SK-N-SH treated with all-trans-retinoic acid at 6 μM for 48 hours (cell line): ENCODE measurements at regions not wholly inside any gene's neighbourhood (a gene's known extent, or its start where the extent isn't known, plus 50 kb on each side); places are given as distances from the start of the nearest gene placed in this dataset.

Experiments
- ATAC-seq: fragments of 200-7000 bp; cut with Tn5 transposase; 3 replicates; pipeline ENCODE4 v1.9.1; 2020; ENCODE audit warnings: mild to moderate bottlenecking, moderate library complexity
- ARNTL ChIP-seq: fragments of 450-650 bp; formaldehyde crosslinking; IDR thresholded peaks from 2 replicates; pipeline ENCODE4 v1.5.0; 2020; ENCODE audit warnings: low read depth, mild to moderate bottlenecking, moderate library complexity, borderline replicate concordance
- BACH2 ChIP-seq: fragments of 250-450 bp; sonication (Bioruptor Pico); IDR thresholded peaks from 2 replicates; pipeline ENCODE4 v1.9.0; 2021; ENCODE audit warnings: mild to moderate bottlenecking, borderline replicate concordance
- CREB5 ChIP-seq: fragments of 250-450 bp; sonication (Bioruptor Pico); IDR thresholded peaks from 2 replicates; pipeline ENCODE4 v1.5.1; 2020; ENCODE audit warnings: low read depth, mild to moderate bottlenecking, moderate library complexity
- CSRNP3 ChIP-seq: fragments of 250-450 bp; sonication (Bioruptor Pico); IDR thresholded peaks from 2 replicates; pipeline ENCODE4 v1.5.1; 2021; ENCODE audit warnings: mild to moderate bottlenecking, moderate library complexity
- ESRRG ChIP-seq: fragments of 250-450 bp; sonication (Bioruptor Pico); IDR thresholded peaks from 2 replicates; pipeline ENCODE4 v1.6.1; 2021; ENCODE audit warnings: mild to moderate bottlenecking
- GLIS3 ChIP-seq: fragments of 250-450 bp; sonication (Bioruptor Pico); IDR thresholded peaks from 2 replicates; pipeline ENCODE4 v1.5.0; 2020; ENCODE audit warnings: mild to moderate bottlenecking, moderate library complexity
- ISL1 ChIP-seq: fragments of 250-450 bp; sonication (Bioruptor Pico); IDR thresholded peaks from 2 replicates; pipeline ENCODE4 v2.1.2; 2022; ENCODE audit warnings: mild to moderate bottlenecking, moderate library complexity
- POU6F1 ChIP-seq: fragments of 250-450 bp; sonication (Bioruptor Pico); IDR thresholded peaks from 2 replicates; pipeline ENCODE4 v1.8.0; 2021; ENCODE audit warnings: low read depth, mild to moderate bottlenecking, moderate library complexity, borderline replicate concordance
- PPARA ChIP-seq: fragments of 250-450 bp; sonication (Bioruptor Pico); IDR thresholded peaks from 2 replicates; pipeline ENCODE4 v1.5.0; 2020; ENCODE audit warnings: mild to moderate bottlenecking, borderline replicate concordance
- RARB ChIP-seq: fragments of 250-450 bp; sonication (Bioruptor Pico); IDR thresholded peaks from 2 replicates; pipeline ENCODE4 v1.8.0; 2021; ENCODE audit warnings: mild to moderate bottlenecking, moderate library complexity
- SNAI2 ChIP-seq: fragments of 250-450 bp; sonication (Bioruptor Pico); IDR thresholded peaks from 2 replicates; pipeline ENCODE4 v1.5.0; 2020; ENCODE audit warnings: mild to moderate bottlenecking, moderate library complexity
- TCF4 ChIP-seq: fragments of 250-450 bp; sonication (Bioruptor Pico); IDR thresholded peaks from 2 replicates; pipeline ENCODE4 v1.8.0; 2021; ENCODE audit warnings: mild to moderate bottlenecking, moderate library complexity, borderline replicate concordance
- TOX ChIP-seq: fragments of 250-450 bp; sonication (Bioruptor Pico); IDR thresholded peaks from 2 replicates; pipeline ENCODE4 v1.8.0; 2021; ENCODE audit warnings: mild to moderate bottlenecking, moderate library complexity, borderline replicate concordance
- ZC3H10 ChIP-seq: fragments of 250-450 bp; sonication (Bioruptor Pico); IDR thresholded peaks from 2 replicates; pipeline ENCODE4 v1.5.1; 2021; ENCODE audit warnings: mild to moderate bottlenecking, moderate library complexity
- ZFP3 ChIP-seq: fragments of 250-450 bp; sonication (Bioruptor Pico); IDR thresholded peaks from 2 replicates; pipeline ENCODE4 v1.5.0; 2020; ENCODE audit warnings: mild to moderate bottlenecking, moderate library complexity
- ZNF565 ChIP-seq: fragments of 450-650 bp; formaldehyde crosslinking; conservative IDR thresholded peaks from 2 replicates; pipeline ENCODE4 v1.5.0; 2020; ENCODE audit warnings: low read depth, mild to moderate bottlenecking, moderate library complexity
- ZNF70 ChIP-seq: fragments of 450-650 bp; formaldehyde crosslinking; IDR thresholded peaks from 2 replicates; pipeline ENCODE4 v1.5.0; 2020; ENCODE audit warnings: mild to moderate bottlenecking, moderate library complexity
- ZNF8 ChIP-seq: fragments of 450-650 bp; formaldehyde crosslinking; IDR thresholded peaks from 2 replicates; pipeline ENCODE4 v1.5.0; 2020; ENCODE audit warnings: mild to moderate bottlenecking, moderate library complexity
- TF ChIP-seq, protein P1 (sequence below): fragments of 250-450 bp; sonication (Bioruptor Pico); IDR thresholded peaks from 2 replicates; pipeline ENCODE4 v1.5.0; 2020; ENCODE audit warnings: mild to moderate bottlenecking, moderate library complexity
- TF ChIP-seq, protein P2 (sequence below): fragments of 250-450 bp; sonication (Bioruptor Pico); IDR thresholded peaks from 2 replicates; pipeline ENCODE4 v1.8.0; 2020; ENCODE audit warnings: mild to moderate bottlenecking, moderate library complexity, borderline replicate concordance

DNA sequence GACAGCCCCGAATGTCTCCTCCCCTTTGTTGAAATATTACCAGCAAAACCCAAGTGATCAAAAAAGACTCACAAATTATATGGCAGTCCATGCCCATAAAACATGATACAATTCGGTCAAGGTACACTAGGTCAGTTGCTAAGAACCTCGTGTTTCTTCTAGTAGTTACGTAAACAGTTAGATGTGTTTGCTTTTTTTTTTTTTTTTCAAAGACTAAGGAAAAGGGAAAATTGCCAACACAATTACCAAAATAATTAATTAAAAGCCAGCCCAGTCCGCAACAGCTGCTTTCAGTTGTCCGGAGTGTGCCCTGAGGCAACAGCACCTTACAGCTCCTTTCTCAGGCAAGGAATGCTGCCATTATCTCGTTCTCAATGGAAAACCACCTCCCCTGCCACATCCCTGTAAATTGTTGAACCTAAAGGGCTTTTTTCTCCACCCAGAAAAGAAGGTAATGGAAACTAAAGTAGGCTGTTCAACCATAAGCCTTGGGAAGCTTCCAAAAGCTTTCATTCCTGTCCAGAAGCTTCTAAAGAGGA, 129.2 kb upstream of the TSC22D2 start:
- TF ChIP-seq RARB (no peak), ZNF8 (CRISPR knock-in tag) (no peak)
- TF ChIP-seq, all 23 proteins: peak for 0
- no peak for ATAC-seq

DNA sequence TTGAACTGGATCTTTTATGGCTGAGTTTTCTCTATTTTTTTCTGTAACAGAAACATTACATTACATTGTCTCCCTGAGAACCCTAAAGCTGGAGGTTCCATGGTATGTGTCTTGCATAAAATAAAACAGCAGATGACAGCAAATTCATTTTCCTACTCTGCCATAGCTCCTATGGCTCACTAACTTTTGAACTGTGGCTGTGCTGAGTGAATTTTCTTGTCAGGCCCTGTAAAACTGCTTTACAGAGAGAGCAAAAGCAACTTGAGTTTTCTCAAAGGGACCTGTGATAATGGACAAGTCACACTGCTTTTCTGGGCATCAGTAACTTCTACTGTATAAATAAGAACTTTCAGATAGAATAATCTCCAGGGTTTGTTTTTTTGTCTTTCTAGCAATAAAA, 129.9 kb upstream of the TSC22D2 start:
- no peak for ATAC-seq
- TF ChIP-seq ISL1 (CRISPR knock-in tag): no peak
- no peak for TF ChIP-seq TOX
- TF ChIP-seq CREB5: no peak
- TF ChIP-seq PPARA (CRISPR knock-in tag): no peak
- TF ChIP-seq, protein P1, sequence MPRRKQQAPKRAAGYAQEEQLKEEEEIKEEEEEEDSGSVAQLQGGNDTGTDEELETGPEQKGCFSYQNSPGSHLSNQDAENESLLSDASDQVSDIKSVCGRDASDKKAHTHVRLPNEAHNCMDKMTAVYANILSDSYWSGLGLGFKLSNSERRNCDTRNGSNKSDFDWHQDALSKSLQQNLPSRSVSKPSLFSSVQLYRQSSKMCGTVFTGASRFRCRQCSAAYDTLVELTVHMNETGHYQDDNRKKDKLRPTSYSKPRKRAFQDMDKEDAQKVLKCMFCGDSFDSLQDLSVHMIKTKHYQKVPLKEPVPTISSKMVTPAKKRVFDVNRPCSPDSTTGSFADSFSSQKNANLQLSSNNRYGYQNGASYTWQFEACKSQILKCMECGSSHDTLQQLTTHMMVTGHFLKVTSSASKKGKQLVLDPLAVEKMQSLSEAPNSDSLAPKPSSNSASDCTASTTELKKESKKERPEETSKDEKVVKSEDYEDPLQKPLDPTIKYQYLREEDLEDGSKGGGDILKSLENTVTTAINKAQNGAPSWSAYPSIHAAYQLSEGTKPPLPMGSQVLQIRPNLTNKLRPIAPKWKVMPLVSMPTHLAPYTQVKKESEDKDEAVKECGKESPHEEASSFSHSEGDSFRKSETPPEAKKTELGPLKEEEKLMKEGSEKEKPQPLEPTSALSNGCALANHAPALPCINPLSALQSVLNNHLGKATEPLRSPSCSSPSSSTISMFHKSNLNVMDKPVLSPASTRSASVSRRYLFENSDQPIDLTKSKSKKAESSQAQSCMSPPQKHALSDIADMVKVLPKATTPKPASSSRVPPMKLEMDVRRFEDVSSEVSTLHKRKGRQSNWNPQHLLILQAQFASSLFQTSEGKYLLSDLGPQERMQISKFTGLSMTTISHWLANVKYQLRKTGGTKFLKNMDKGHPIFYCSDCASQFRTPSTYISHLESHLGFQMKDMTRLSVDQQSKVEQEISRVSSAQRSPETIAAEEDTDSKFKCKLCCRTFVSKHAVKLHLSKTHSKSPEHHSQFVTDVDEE (CRISPR knock-in tag): no peak
- TF ChIP-seq POU6F1 (CRISPR knock-in tag): no peak
- no peak for TF ChIP-seq ZNF8 (CRISPR knock-in tag)
- no peak for TF ChIP-seq ZC3H10 (CRISPR knock-in tag)
- TF ChIP-seq ARNTL (CRISPR knock-in tag): no peak

- TF ChIP-seq RARB (no peak), ZNF565 (no peak)
- TF ChIP-seq, protein P2, sequence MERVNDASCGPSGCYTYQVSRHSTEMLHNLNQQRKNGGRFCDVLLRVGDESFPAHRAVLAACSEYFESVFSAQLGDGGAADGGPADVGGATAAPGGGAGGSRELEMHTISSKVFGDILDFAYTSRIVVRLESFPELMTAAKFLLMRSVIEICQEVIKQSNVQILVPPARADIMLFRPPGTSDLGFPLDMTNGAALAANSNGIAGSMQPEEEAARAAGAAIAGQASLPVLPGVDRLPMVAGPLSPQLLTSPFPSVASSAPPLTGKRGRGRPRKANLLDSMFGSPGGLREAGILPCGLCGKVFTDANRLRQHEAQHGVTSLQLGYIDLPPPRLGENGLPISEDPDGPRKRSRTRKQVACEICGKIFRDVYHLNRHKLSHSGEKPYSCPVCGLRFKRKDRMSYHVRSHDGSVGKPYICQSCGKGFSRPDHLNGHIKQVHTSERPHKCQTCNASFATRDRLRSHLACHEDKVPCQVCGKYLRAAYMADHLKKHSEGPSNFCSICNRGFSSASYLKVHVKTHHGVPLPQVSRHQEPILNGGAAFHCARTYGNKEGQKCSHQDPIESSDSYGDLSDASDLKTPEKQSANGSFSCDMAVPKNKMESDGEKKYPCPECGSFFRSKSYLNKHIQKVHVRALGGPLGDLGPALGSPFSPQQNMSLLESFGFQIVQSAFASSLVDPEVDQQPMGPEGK (CRISPR knock-in tag): no peak
- ATAC-seq: no peak
Measured at GRCh38 chr3:150277444-150277843, 130.7 kb upstream of the TSC22D2 start.

- ATAC-seq: no peak
- TF ChIP-seq TOX (no peak), TCF4 (no peak)
Measured at GRCh38 chr3:150275941-150276340, 132.2 kb upstream of the TSC22D2 start.

DNA sequence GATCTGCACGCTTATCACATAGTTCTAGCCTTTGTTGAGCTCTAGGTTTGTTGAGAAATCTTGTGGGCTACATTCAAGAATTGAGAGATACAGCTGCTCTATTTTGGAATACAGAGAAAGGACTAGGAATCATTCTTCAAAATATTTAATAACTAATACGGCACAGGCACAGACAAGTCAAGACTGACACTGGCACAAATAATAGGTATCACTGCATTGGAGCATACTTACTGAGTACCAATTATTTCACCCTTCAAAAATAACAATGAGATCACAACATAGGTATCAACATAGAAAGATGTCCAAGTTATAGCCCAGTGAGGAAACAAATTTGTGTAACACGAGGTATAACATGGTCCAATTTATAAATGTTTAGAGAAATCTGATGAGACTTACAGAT, 133.7 kb upstream of the TSC22D2 start:
- no peak for TF ChIP-seq SNAI2 (CRISPR knock-in tag)
- TF ChIP-seq ISL1 (CRISPR knock-in tag): no peak
- no peak for ATAC-seq

DNA sequence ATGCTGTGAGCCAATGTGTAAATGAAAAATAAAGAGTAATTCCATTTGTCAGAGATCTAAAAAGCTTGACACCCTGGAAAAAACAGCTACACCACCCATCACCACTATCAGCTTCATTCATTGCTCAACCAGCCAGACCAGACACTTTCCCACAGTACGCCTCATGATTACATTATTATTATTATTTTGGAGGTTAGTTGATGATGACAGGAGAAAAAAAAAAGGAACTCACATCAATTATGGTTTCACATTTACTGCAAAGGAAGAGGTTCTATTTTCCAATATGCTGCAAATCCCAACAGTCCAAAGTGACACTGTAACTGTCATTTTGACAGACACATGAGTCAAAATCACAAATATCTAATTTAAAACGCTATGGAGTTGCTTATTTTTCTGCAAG, 134.7 kb upstream of the TSC22D2 start:
- ATAC-seq: no peak
- TF ChIP-seq BACH2 (no peak), TOX (no peak), SNAI2 (CRISPR knock-in tag) (no peak), CSRNP3 (CRISPR knock-in tag) (no peak), ESRRG (CRISPR knock-in tag) (no peak), ZC3H10 (CRISPR knock-in tag) (no peak), GLIS3 (no peak), ZFP3 (CRISPR knock-in tag) (no peak), ISL1 (CRISPR knock-in tag) (no peak), ZNF70 (CRISPR knock-in tag) (no peak), ARNTL (CRISPR knock-in tag) (no peak), TCF4 (no peak), PPARA (CRISPR knock-in tag) (no peak)
- TF ChIP-seq, protein P1 (CRISPR knock-in tag): no peak
